Sigmoid colon (tissue), 3 donors: ENCODE measurements at regions not wholly inside any gene's neighbourhood (a gene's known extent, or its start where the extent isn't known, plus 50 kb on each side); places are given as distances from the start of the nearest gene placed in this dataset.

Experiments used
- POLR2A ChIP-seq, 2 donors: fragments of 450-650 bp; IDR thresholded peaks; one replicate each; pipeline ENCODE4 v1.6.1; 2016; ENCODE audit warnings: antibody characterized with exemption in 2 of 2, mild to moderate bottlenecking in 2 of 2, moderate library complexity in 2 of 2
- TF ChIP-seq, protein P1 (sequence below), 4 experiments: fragments of 450-650 bp in 3 of 4; fragments of 200-600 bp in 1 of 4; IDR thresholded peaks; one replicate each; pipeline ENCODE4 v1.5.1; 2016 to 2019; ENCODE audit warnings: antibody characterized with exemption in 4 of 4, mild to moderate bottlenecking in 3 of 4, moderate library complexity in 2 of 4

DNA sequence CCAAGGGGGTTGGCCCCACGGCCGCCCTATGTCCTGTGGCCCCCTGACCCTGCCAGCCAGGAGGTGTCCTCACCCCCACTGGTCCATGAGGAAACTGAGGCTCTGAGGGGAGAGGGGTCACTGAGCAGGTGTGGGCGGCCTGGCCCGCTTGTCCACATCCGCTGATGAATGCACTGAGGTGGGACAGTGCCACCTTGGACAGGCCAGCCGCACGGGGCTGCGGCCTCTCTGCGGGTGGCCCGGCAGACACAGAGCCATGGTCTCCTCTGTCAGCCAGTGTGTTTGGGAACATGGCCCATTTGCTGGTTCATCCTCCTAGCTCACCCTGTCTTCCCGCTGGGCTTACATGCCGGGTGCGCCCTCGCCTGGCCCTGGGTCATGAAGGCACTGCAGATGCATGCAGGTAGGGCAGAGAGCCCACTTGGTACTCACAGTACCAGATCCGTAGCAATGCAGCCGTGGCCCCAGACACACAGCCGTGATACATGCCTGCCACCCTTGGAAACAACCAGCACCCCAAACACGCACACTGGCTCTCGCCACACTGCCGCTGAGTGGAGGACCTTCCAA lies 93.9 kb downstream of the ENGASE start:
- TF ChIP-seq, protein P1, sequence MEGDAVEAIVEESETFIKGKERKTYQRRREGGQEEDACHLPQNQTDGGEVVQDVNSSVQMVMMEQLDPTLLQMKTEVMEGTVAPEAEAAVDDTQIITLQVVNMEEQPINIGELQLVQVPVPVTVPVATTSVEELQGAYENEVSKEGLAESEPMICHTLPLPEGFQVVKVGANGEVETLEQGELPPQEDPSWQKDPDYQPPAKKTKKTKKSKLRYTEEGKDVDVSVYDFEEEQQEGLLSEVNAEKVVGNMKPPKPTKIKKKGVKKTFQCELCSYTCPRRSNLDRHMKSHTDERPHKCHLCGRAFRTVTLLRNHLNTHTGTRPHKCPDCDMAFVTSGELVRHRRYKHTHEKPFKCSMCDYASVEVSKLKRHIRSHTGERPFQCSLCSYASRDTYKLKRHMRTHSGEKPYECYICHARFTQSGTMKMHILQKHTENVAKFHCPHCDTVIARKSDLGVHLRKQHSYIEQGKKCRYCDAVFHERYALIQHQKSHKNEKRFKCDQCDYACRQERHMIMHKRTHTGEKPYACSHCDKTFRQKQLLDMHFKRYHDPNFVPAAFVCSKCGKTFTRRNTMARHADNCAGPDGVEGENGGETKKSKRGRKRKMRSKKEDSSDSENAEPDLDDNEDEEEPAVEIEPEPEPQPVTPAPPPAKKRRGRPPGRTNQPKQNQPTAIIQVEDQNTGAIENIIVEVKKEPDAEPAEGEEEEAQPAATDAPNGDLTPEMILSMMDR (IDR thresholded peaks at IDR 0.05), result no peak
- TF ChIP-seq POLR2A (IDR thresholded peaks at IDR 0.05), result no peak
